HEK293T (cell line): ENCODE measurements at regions not wholly inside any gene's neighbourhood (a gene's known extent, or its start where the extent isn't known, plus 50 kb on each side); places are given as distances from the start of the nearest gene placed in this dataset.

Experiments
- ARNT ChIP-seq: fragments of 450-650 bp; IDR thresholded peaks from 2 replicates; pipeline ENCODE4 v1.6.1; 2017; ENCODE audit warnings: mild to moderate bottlenecking
- BHLHE40 ChIP-seq: fragments of 450-650 bp; IDR thresholded peaks from 2 replicates; pipeline ENCODE4 v1.6.1; 2016; ENCODE audit warnings: mild to moderate bottlenecking, moderate library complexity, borderline replicate concordance
- FOXM1 ChIP-seq: fragments of 450-650 bp; IDR thresholded peaks from 2 replicates; pipeline ENCODE4 v1.6.1; 2017; ENCODE audit warnings: mild to moderate bottlenecking, borderline replicate concordance

DNA sequence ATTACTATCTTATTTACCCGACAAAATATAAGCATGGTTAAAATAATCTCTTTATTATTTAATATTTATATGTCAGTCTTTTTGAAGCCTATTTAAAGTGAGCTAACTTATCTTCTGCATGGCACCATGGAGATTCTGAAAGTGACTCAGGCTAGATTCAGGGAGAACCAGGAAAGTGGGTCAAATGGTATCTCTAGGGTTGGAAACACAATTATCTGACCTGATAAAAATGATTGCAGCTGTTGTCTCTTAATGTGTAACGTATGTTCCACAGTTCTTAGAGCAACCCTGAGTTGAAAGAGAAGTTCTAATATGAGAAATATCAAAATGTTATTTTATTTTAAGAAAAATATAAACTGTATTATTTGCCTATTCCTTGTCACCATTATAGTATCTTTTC is 143.1 kb upstream of the CARD18 start:
- TF ChIP-seq FOXM1 (no peak), ARNT (no peak), BHLHE40 (no peak)
